HG02981 (cell line): ENCODE measurements at regions not wholly inside any gene's neighbourhood (a gene's known extent, or its start where the extent isn't known, plus 50 kb on each side); places are given as distances from the start of the nearest gene placed in this dataset.
A peak's percentile ranks its signal among the peaks of the same experiment; 100 is the strongest.

Experiments
- ATAC-seq: cut with Tn5 transposase; IDR thresholded peaks from one replicate; pipeline ENCODE4 v1.9.1; 2021; ENCODE audit warnings: mild to moderate bottlenecking, moderate library complexity; ENCODE audit not compliant: unreplicated experiment

DNA sequence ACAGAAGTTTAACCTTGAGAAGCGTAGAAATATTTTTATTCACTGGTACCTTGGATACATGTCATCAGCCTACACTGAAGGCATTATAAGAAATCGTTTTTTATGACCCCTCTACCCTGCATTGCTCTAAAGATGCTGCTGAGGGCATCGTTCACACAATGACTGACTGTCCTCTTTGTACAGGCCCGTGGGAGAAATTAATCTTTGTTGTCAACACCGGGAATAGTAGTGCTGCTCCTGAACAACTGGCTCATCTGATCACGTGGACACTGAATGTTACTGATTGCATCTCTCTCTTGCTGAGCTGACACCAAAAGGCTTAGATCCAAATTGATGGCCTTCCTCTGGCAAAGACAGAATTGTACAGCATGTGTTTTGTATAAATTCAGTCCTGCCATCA, 157.1 kb upstream of the SMLR1 start:
- ATAC-seq: no peak

- no peak for ATAC-seq
Observed at GRCh38 chr6:130671119-130671518, 156.1 kb upstream of the SMLR1 start.

DNA sequence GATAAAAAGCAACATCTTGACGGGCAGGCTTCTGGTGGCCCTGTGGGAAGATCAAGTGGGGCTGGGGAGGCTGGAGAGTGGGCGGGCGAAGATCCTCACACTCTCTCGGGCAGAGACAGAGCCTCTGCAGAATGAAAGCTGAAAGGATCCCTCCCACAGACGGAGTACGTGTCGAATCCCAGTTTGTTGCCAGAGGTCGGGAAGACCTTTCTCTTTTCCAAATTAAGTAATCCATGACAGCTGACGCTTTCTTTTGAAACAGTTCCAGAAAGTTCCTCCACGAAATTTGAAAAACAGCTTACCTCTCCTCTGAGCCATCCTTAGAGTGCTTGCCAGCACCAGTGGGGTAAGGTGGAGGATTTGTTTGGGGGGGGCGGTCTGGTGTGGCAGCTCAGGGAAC, 155.6 kb upstream of the SMLR1 start:
- no peak for ATAC-seq

- no peak for ATAC-seq
Observed at GRCh38 chr6:130672153-130672552, 155.1 kb upstream of the SMLR1 start.

DNA sequence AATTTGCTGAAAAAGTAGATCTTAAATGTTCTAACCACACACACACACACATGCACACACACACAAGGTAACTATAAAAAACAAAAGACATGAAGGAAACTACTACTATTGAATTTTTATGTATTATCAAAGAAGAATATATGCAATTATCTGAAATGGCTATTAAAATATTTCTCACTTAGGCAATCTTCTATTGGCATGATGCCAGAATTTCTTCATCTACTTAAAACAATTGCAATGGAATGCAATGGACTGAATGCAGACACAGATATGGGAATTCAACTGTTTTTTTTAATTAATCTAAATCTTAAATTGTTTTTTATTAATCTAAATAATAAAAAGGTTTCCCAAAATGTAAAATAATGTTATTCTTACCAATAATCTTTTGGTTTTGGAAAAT, 152.6 kb upstream of the SMLR1 start:
- ATAC-seq: no peak

DNA sequence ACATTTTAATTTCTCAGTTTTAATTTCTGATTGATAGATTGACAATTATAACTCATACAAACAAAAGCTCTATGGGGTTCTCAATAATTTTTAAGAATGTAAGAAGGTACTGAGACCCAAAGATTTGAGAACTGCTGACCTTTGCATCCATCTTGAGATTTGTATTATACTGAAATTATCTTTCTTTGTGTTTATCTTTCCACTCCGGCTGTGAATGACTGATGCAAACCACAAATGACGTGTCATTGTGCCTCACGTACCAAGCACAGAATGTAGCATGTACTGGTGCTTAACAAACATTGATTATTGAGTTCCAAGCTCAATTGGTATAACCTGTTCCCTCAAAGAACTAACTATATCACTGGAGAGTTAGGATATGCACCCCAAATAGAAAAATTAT, 152.1 kb upstream of the SMLR1 start:
- ATAC-seq: no peak

DNA sequence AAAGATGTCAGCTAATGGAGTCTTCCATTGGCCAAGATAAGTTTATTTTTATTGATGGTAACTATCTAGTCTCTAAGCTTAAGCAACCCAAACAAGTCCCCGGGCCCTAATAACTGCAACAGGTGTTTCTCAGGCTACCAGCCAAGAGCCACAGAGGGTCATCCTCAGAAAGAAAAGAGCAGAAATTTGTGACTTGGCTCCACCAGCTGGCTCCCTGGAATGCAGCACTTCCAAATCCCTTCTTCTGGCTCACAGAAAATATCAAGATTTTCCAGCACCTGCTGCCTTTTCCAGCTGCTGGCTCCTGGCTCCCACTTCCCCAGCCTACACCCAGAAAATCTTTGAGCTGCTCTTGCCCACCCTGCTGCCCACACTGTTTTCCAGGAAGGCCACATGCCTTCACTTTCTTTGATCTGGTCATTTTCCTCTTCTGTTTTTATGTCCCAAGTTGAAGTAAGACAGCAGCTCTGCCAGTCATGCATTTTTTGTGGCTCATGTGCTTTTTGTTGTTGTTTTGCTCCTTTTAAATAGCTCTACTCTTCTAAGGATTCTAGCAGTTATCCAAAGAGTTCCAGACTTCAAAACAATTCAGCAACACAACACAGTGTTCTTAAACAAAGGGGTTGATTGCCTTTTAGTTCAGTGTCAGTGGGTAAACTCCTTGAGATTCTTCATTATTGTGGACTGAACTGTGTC, 151.0 kb upstream of the SMLR1 start:
- no peak for ATAC-seq

DNA sequence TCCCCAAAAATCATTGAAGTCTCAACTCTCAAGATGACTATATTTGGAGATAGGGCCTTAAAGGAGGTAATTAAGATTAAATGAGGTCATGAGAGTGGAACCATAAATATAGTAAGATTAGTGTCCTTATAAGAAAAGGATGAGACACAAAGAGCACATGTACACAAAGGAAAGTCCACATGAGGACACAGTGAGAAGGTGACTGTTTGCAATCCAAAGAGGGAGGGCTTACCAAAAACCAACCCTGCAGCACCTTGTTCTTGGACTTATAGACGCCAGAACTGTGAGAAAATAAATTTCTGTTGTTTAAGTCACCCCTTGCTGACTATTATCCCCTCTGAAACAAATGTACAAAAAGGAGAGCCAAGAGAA, 150.4 kb upstream of the SMLR1 start:
- no peak for ATAC-seq

DNA sequence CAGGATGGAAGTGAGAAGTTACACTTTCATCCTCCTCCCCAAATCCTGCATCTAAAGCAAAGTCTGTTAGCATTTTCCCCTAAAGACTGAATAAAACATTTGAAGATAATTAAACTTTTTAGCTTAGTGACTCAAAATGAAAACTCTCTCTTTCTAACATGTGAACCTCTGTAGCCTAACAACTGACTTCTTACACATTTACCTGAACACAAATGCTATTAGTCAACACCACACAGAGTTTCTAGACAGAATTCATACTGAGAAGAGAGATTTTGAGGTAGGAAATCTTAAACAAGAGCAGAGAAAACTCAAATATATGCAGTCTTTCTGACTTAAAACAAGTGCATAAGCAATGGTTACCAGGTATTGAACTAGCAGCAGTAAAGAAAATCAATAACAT, 149.9 kb upstream of the SMLR1 start:
- ATAC-seq: no peak

DNA sequence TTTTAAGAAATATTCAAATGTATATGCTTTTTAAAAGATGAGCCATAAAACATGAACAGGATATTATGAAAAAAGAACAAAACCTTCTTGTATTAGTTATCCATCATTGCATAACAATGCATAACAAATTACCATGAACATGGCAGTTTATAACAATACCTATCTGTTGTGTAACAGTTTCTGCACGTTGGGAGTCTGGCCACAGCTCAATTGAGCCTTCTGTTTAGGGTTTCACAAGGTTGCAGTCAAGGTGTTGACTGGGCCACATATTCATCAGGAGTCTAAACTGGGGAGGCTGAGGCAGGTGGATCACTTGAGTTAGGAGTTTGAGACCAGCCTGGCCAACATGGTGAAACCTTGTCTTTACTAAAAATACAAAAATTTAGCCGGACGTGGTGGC, 149.4 kb upstream of the SMLR1 start:
- ATAC-seq: no peak

- ATAC-seq: no peak
Observed at GRCh38 chr6:130679684-130680083, 147.5 kb upstream of the SMLR1 start.

GRCh38 chr6:130680116-130680515, 147.1 kb upstream of the SMLR1 start:
- no peak for ATAC-seq

- no peak for ATAC-seq
Observed at GRCh38 chr6:130681028-130681427, 146.2 kb upstream of the SMLR1 start.

GRCh38 chr6:130682066-130682465, 145.1 kb upstream of the SMLR1 start:
- ATAC-seq: no peak

DNA sequence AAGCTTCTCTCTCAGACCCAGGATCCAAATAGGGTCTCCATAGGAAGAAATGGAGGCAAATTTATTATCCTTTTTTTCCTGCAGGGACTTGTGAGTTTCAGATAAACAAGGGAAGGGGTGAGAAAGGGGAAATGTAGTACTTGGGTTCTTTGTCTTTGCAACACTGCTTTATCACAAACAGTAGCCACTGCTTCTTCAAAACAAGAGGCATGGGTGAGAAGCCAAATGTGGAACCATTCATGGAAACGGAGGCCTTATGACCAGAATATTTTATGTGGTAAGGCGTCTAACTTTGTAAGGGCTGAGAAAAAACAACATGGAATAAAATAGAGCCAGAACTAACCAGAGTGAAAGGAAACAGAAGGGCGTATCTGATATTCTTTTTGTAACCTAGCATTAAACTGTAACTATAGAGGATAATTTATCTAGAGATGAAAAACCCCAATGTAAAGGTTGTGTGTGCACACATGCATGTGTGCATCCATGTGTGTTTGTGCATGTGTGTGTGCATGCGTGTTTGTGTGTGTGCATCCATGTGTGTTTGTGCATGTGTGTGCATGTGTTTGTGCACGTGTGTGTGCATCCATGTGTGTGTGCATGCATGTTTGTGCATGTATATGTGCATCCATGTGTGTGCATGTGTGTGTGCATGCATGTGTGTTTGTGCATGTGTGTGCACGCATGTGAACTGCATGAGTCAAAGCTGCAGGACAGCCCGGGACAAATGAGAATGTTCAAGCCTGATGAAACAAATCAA, 143.3 kb upstream of the SMLR1 start:
- no peak for ATAC-seq

DNA sequence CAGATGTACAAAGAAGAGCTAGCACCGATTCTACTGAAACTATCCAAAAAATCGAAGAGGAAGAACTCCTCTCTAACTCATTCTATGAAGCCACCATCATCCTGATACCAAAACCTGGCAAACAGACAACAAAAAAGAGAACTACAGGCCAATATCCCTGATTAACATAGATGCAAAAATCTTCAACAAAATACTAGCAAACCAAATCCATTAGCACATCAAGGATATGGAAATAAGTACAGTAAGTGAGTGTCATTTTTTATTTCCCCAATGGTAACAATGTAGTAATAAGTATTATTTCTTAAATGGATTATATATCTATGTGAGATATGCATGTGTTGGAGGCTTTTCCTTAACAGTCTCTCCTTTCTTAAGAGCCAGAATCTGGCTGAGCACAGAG, 134.5 kb upstream of the SMLR1 start:
- ATAC-seq: no peak

DNA sequence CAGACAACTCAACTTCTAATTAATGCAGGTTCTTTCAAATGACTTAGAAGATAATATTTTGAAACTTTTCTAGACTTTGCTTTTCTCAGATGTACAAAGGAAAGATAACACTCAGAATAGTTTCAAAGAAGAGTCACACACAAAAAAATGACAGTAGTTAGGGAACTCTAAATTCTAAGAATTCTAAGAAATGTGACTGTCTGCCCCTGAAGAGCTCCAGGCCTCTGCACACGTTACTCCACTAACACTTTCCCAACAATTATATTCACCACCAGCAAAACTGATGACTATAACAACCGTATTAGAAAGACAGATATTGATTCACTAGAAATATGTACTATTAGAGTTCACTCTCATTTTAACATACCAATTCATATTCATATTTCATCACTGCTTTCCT, 133.3 kb upstream of the SMLR1 start:
- no peak for ATAC-seq

GRCh38 chr6:130694606-130695005, 132.6 kb upstream of the SMLR1 start:
- ATAC-seq: no peak

GRCh38 chr6:130696806-130697205, 130.4 kb upstream of the SMLR1 start:
- no peak for ATAC-seq

- peak; percentile 36 for ATAC-seq
Observed at GRCh38 chr6:130697271-130697994, 129.8 kb upstream of the SMLR1 start.

DNA sequence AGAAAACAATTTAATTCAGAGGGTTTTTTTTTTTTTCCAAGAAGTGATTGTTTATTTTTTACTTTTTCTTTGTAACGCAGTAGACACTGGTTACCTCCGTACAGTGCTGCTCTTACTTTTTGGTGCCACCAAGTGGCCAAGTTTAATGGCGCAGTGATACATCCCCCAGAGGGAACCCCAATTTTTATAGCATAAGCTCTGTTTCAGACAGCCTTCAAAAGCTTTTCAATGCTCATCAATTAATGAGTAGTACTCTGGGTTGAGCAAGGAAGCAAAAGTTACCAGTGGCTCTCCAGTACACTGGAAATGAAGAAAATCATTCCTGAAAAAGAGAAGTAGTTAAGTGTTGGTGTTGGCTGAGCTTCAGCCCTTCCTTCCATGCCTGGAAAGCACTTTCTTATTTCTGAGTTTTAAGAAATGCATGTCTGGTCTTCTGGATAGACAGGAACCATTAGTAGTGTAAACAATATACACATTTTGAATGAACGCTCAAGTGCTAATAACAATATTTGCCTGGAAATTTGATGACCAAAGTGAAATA, 129.1 kb upstream of the SMLR1 start:
- ATAC-seq: peak; percentile 95

- ATAC-seq: no peak
Observed at GRCh38 chr6:130699742-130700141, 127.5 kb upstream of the SMLR1 start.
